GM12878 (cell line): ENCODE measurements at regions not wholly inside any gene's neighbourhood (a gene's known extent, or its start where the extent isn't known, plus 50 kb on each side); places are given as distances from the start of the nearest gene placed in this dataset.

Experiments used
- ATAC-seq: fragments of 200-7000 bp; cut with Tn5 transposase; 3 replicates; pipeline ENCODE4 v1.9.1; 2020; ENCODE audit warnings: mild to moderate bottlenecking, moderate library complexity
- BruUV-seq: library from RNA; stranded (reverse); fragments of 400-500 nt; replicated peaks from 2 replicates; lab custom pipeline; 2021; lab: Mats Ljungman, UMichigan
- CTCF ChIA-PET: fragments of 300-600 bp; sonication (Branson Sonifier 250); formaldehyde crosslinking; extraction: SDS; loops from one replicate; lab custom pipeline; 2021; ENCODE audit warnings: inconsistent platforms; lab: Yijun Ruan, JAX
- POLR2A ChIA-PET: fragments of 350-600 bp; formaldehyde crosslinking; extraction: SDS; loops from one replicate; lab custom pipeline; 2021; ENCODE audit warnings: inconsistent platforms; lab: Charles Lee
- RAD21 ChIA-PET: fragments of 300-600 bp; sonication (Branson Sonifier 250); formaldehyde crosslinking; loops from one replicate; lab custom pipeline; 2023; ENCODE audit warnings: antibody characterized with exemption; ENCODE audit not compliant: unreplicated experiment; lab: Charles Lee
- SMC1A ChIA-PET: fragments of 300-600 bp; sonication (Branson Sonifier 250); formaldehyde crosslinking; loops from one replicate; lab custom pipeline; 2023; ENCODE audit not compliant: unreplicated experiment, uncharacterized antibody; lab: Charles Lee
- DNase-seq: peaks from one replicate; pipeline ENCODE4 v3.0.0-alpha.2; 2011; ENCODE audit warnings: low read depth, low spot score
- FAIRE-seq: peaks from 3 replicates; lab custom pipeline; 2011; peaks lifted over from hg19 to GRCh38; lab: Jason Lieb, UNC
- H2AFZ ChIP-seq: 2 replicates; pipeline ENCODE4 v1.6.0; 2011; ENCODE audit warnings: low read depth, low read length, control low read depth; ENCODE audit not compliant: control insufficient read depth
- H3K27ac ChIP-seq: 2 replicates; pipeline ENCODE4 v1.5.1; 2011; ENCODE audit warnings: control low read depth; ENCODE audit not compliant: control insufficient read depth, insufficient read depth
- H3K27me3 ChIP-seq, 2 experiments: replicated peaks in 1 of 2; 2 replicates each; pipeline versions ENCODE4 v1.6.0 to v1.6.1; 2011; ENCODE audit warnings: low read length in 1 of 2; ENCODE audit not compliant: control insufficient read depth in 2 of 2, insufficient read depth in 2 of 2
- H3K36me3 ChIP-seq, 2 experiments: 2 replicates each; pipeline ENCODE4 v1.5.1; 2011; ENCODE audit warnings: low read length in 1 of 2; ENCODE audit not compliant: control insufficient read depth in 2 of 2, insufficient read depth in 2 of 2
- H3K4me1 ChIP-seq: 2 replicates; pipeline ENCODE4 v1.6.1; 2011; ENCODE audit warnings: mild to moderate bottlenecking, low read length, moderate library complexity, mixed read lengths; ENCODE audit not compliant: control insufficient read depth, insufficient read depth
- H3K4me2 ChIP-seq: 2 replicates; pipeline ENCODE4 v1.6.0; 2011; ENCODE audit warnings: control low read depth; ENCODE audit not compliant: control insufficient read depth, insufficient read depth
- H3K4me3 ChIP-seq: fragments of 200-600 bp; sonication (generic); 2 replicates; pipeline ENCODE4 v1.5.1; 2016
- H3K79me2 ChIP-seq: 2 replicates; pipeline ENCODE4 v1.6.0; 2011; ENCODE audit warnings: low read length; ENCODE audit not compliant: control insufficient read depth, insufficient read depth
- H3K9ac ChIP-seq: 2 replicates; pipeline ENCODE4 v1.8.0; 2011; ENCODE audit warnings: low read length, control low read depth, mixed read lengths; ENCODE audit not compliant: control insufficient read depth, insufficient read depth
- H3K9me3 ChIP-seq: replicated peaks from 3 replicates; pipeline ENCODE4 v1.5.1; 2011; ENCODE audit warnings: mild to moderate bottlenecking, low read length; ENCODE audit not compliant: control insufficient read depth, insufficient read depth
- H4K20me1 ChIP-seq: 2 replicates; pipeline ENCODE4 v1.6.0; 2011; ENCODE audit not compliant: control insufficient read depth, insufficient read depth
- ASH2L ChIP-seq: fragments of 300-600, 200-600 bp; sonication (generic); IDR thresholded peaks from 2 replicates; pipeline ENCODE4 v1.6.1; 2017; ENCODE audit warnings: low read depth, mild to moderate bottlenecking, borderline replicate concordance
- EED ChIP-seq: sonication (generic); IDR thresholded peaks from 2 replicates; pipeline ENCODE4 v1.6.1; 2016; ENCODE audit warnings: antibody characterized with exemption, low read depth
- IRF5 ChIP-seq: fragments of 450-650 bp; IDR thresholded peaks from 2 replicates; pipeline ENCODE4 v1.6.1; 2017; ENCODE audit warnings: borderline replicate concordance
- RELB ChIP-seq: fragments of 450-650 bp; IDR thresholded peaks from 2 replicates; pipeline ENCODE4 v1.6.1; 2017; ENCODE audit warnings: low read depth, mild to moderate bottlenecking, moderate library complexity
- SIX5 ChIP-seq: IDR thresholded peaks from 2 replicates; pipeline ENCODE4 v1.6.1; 2011; ENCODE audit warnings: mild to moderate bottlenecking, low read depth, low read length, moderate library complexity; ENCODE audit not compliant: severe bottlenecking
- SPI1 ChIP-seq: IDR thresholded peaks from 2 replicates; pipeline ENCODE4 v1.6.1; 2011; ENCODE audit warnings: low read depth, mild to moderate bottlenecking, low read length, moderate library complexity, borderline replicate concordance; ENCODE audit not compliant: insufficient read depth
- SREBF1 ChIP-seq: IDR thresholded peaks from 2 replicates; pipeline ENCODE4 v1.6.1; 2012; ENCODE audit warnings: mild to moderate bottlenecking, low read length
- ZBTB4 ChIP-seq: fragments of 450-650 bp; formaldehyde crosslinking; IDR thresholded peaks from 2 replicates; pipeline ENCODE4 v1.4.0; 2022; ENCODE audit warnings: mild to moderate bottlenecking, moderate library complexity
- ZNF622 ChIP-seq: fragments of 450-650 bp; IDR thresholded peaks from 2 replicates; pipeline ENCODE4 v1.6.1; 2017; ENCODE audit warnings: mild to moderate bottlenecking, inconsistent platforms
- ZNF687 ChIP-seq: fragments of 450-650 bp; IDR thresholded peaks from 2 replicates; pipeline ENCODE4 v1.6.1; 2017; ENCODE audit warnings: mild to moderate bottlenecking, moderate library complexity
- WGBS: methylation state at CpG from one replicate; pipeline ENCODE4 v1.1.6; 2016; ENCODE audit warnings: low lambda C conversion rate; ENCODE audit not compliant: insufficient replicate concordance, insufficient coverage; ENCODE audit errors: missing lambda C conversion rate; 5-methylcytosine and 5-hydroxymethylcytosine counted together
- in situ Hi-C: fragments of 300-500 bp; cut with MboI; formaldehyde crosslinking; loops from 9 replicates; pipeline ENCODE4 v1.14.3; 2018; ENCODE audit warnings: mixed read lengths
- intact Hi-C: fragments of 100-400 bp; cut with micrococcal nuclease; formaldehyde crosslinking; loops from one replicate; pipeline ENCODE4 v1.14.2; 2022; ENCODE audit not compliant: unreplicated experiment

GRCh38 chr13:97140611-97141010 lies 81.5 kb upstream of the MBNL2 start (continued):
- TF ChIP-seq ZNF687 (no peak), RELB (no peak), IRF5 (no peak)
- TF ChIP-seq, all 136 proteins: peak for 0

- ATAC-seq (no peak), FAIRE-seq (no peak), DNase-seq (no peak)
- BruUV-seq, result no TSS peak
- Histone ChIP-seq H3K27me3 (no peaks in the 10 kb centered on the region), H3K79me2 (no peaks in the 10 kb centered on the region), H3K27ac (no peak overlapping the region), H3K9me3 (no peaks in the 10 kb centered on the region), H3K4me3 (no peak overlapping the region), H3K4me1 (no peaks in the 10 kb centered on the region), H3K36me3 (no peaks in the 10 kb centered on the region), H3K4me2 (no peak overlapping the region), H4K20me1 (no peaks in the 10 kb centered on the region), H3K9ac (no peak overlapping the region), H2AFZ (no peak overlapping the region)
- CTCF ChIA-PET, result interaction anchor here (0.5 to 3.7 kb wide), 6 partner anchors 13 to 561 kb away, joined by 3 to 23 read pairs (median 3); no protein-coding TSS in a partner anchor
- SMC1A ChIA-PET, result interaction anchor here (1.0 kb wide), 3 partner anchors 31 to 194 kb away, joined by 3 to 4 read pairs (median 3); no protein-coding TSS in a partner anchor
- WGBS, result 63% methylated on average over 3 of the region's 3 CpGs
- intact Hi-C loops, result no loop called here
- POLR2A ChIA-PET, result no interaction called here
- in situ Hi-C loops, result no loop called here
- RAD21 ChIA-PET, result no interaction called here
- TF ChIP-seq EED (no peak), ZBTB4 (CRISPR knock-in tag) (no peak), ZNF622 (no peak), SPI1 (no peak), SREBF1 (no peak), ASH2L (no peak), SIX5 (no peak)
Measured at GRCh38 chr13:97141097-97141496, 81.0 kb upstream of the MBNL2 start.
